ENCODE measurements at regions not wholly inside any gene's neighbourhood (a gene's known extent, or its start where the extent isn't known, plus 50 kb on each side); places are given as distances from the start of the nearest gene placed in this dataset.

GRCh38 chr14:99012703-99013102 is 259.3 kb downstream of the BCL11B start:
- TF ChIP-seq CTCF (conservative IDR thresholded peaks at IDR 0.05): no peak
- no peak for TF ChIP-seq ZFX (IDR thresholded peaks at IDR 0.05)
